Spleen (tissue), 11 donors: ENCODE measurements at regions not wholly inside any gene's neighbourhood (a gene's known extent, or its start where the extent isn't known, plus 50 kb on each side); places are given as distances from the start of the nearest gene placed in this dataset.

Experiments used
- DNase-seq: peaks from one replicate; pipeline ENCODE4 v3.0.0-alpha.2; 2020
- H3K27ac ChIP-seq, 8 donors: fragments of 200-600 bp; sonication (generic) in 7 of 8; 1 replicate in 4 of 8; 2 replicates in 4 of 8; pipeline versions ENCODE4 v1.5.0 to v1.8.0; 2016 to 2021; ENCODE audit warnings: inconsistent platforms in 4 of 8, mild to moderate bottlenecking in 4 of 8, moderate library complexity in 1 of 8
- H3K27me3 ChIP-seq, 7 donors: fragments of 200-600 bp; sonication (generic) in 6 of 7; replicated peaks in 1 of 7; 1 replicate in 4 of 7; 2 replicates in 3 of 7; pipeline versions ENCODE4 v1.5.0 to v1.8.0; 2016 to 2021; ENCODE audit warnings: inconsistent platforms in 3 of 7, mild to moderate bottlenecking in 1 of 7
- H3K36me3 ChIP-seq, 6 donors: fragments of 200-600 bp; sonication (generic) in 5 of 6; 1 replicate in 4 of 6; 2 replicates in 2 of 6; pipeline versions ENCODE4 v1.5.0 to v1.8.0; 2016 to 2021; ENCODE audit warnings: inconsistent platforms in 2 of 6
- H3K4me1 ChIP-seq, 6 donors: fragments of 200-600 bp; sonication (generic) in 5 of 6; 1 replicate in 3 of 6; 2 replicates in 3 of 6; pipeline versions ENCODE4 v1.5.0 to v1.8.0; 2016 to 2021; ENCODE audit warnings: inconsistent platforms in 3 of 6
- H3K4me3 ChIP-seq, 8 donors: fragments of 200-600 bp; sonication (generic) in 7 of 8; 1 replicate in 4 of 8; 2 replicates in 4 of 8; pipeline versions ENCODE4 v1.5.0 to v1.8.0; 2016 to 2021; ENCODE audit warnings: inconsistent platforms in 4 of 8, mild to moderate bottlenecking in 4 of 8, moderate library complexity in 2 of 8
- H3K9me3 ChIP-seq, 8 donors: fragments of 200-600 bp; sonication (generic) in 7 of 8; 1 replicate in 4 of 8; 2 replicates in 4 of 8; pipeline versions ENCODE4 v1.5.0 to v1.8.0; 2016 to 2021; ENCODE audit warnings: inconsistent platforms in 4 of 8
- POLR2A ChIP-seq, 3 donors: fragments of 450-650 bp; IDR thresholded peaks; one replicate each; pipeline ENCODE4 v1.5.1; 2017; ENCODE audit warnings: antibody characterized with exemption in 3 of 3, mild to moderate bottlenecking in 1 of 3
- POLR2AphosphoS5 ChIP-seq, 3 donors: sonication (generic); formaldehyde crosslinking; IDR thresholded peaks; one replicate each; pipeline ENCODE4 v1.5.1; 2017; ENCODE audit warnings: antibody characterized with exemption in 3 of 3
- WGBS, 5 donors: extraction: QIAGEN DNeasy Blood & Tissue Kit in 3 of 5; methylation state at CpG; one replicate each; pipeline versions ENCODE4 v1.1.5 to v1.1.7; 2013 to 2018; 5-methylcytosine and 5-hydroxymethylcytosine counted together
- intact Hi-C: fragments of 100-400 bp; cut with DNase I; formaldehyde crosslinking; loops from one replicate; pipeline ENCODE4 v1.15.0; 2023; ENCODE audit warnings: low total_unique reads
- TF ChIP-seq, protein P1 (sequence below), 11 experiments: fragments of 200-600 bp in 7 of 11; fragments of 450-650 bp in 4 of 11; sonication (generic) in 4 of 11; IDR thresholded peaks in 8 of 11; conservative IDR thresholded peaks in 3 of 11; 1 replicate in 7 of 11; 2 replicates in 4 of 11; pipeline versions ENCODE4 v1.4.0 to v1.8.0; 2016 to 2021; ENCODE audit warnings: antibody characterized with exemption in 11 of 11, inconsistent platforms in 4 of 11, mild to moderate bottlenecking in 1 of 11
- donor health status: healthy with polysubstance abuse.
- donor health status: DM: no; HTN: no; CAD: no; lungs with moderate emphysema.
- donor health status: DM: no; HTN: no; CAD: no.
- donor health status: Bipolar disorder and iron deficiency.
- donor health status: healthy.
- donor health status: DM: no; HTN: no; CAD: no.
- donor health status: DM: yes; HTN: yes; CAD: no.

DNA sequence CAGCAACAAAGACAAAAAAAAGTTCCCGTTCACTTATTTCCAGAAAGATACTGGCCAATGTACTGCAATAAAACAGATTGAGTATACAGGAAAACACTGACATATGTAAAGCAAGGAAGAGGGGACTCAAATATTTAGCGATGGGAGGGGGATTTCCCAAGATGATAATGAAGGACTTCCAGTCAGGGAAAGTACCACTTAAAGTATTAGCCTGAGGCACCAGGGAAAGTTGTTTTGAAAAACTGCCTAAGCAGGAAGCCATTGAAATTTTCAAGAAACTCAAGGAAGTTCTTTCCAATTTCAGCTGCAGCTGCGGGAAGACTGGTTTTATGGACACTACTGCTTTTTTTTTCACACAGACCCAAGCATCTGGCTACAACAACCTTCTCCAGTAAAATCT, 1007.4 kb upstream of the NOVA1 start:
- intact Hi-C loops = no loop called here
- Histone ChIP-seq H3K27ac (no peak overlapping the region), H3K4me1 (no peaks in the 10 kb centered on the region), H3K4me3 (no peak overlapping the region), H3K9me3 (peaks cover 0 to 8% (median 0%) of the 10 kb centered on the region in 8 donors), H3K27me3 (no peaks in the 10 kb centered on the region), H3K36me3 (no peaks in the 10 kb centered on the region)
- TF ChIP-seq, protein P1, sequence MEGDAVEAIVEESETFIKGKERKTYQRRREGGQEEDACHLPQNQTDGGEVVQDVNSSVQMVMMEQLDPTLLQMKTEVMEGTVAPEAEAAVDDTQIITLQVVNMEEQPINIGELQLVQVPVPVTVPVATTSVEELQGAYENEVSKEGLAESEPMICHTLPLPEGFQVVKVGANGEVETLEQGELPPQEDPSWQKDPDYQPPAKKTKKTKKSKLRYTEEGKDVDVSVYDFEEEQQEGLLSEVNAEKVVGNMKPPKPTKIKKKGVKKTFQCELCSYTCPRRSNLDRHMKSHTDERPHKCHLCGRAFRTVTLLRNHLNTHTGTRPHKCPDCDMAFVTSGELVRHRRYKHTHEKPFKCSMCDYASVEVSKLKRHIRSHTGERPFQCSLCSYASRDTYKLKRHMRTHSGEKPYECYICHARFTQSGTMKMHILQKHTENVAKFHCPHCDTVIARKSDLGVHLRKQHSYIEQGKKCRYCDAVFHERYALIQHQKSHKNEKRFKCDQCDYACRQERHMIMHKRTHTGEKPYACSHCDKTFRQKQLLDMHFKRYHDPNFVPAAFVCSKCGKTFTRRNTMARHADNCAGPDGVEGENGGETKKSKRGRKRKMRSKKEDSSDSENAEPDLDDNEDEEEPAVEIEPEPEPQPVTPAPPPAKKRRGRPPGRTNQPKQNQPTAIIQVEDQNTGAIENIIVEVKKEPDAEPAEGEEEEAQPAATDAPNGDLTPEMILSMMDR (IDR thresholded peaks at IDR 0.05 in 8 of 11, conservative IDR thresholded peaks at IDR 0.05 in 3 of 11) = no peak
- DNase-seq = no peak
- 32 to 53% (median 37%) methylated on average over 3 of the region's 3 CpGs for WGBS, 5 donors

- H3K4me1 ChIP-seq = no peaks in the 10 kb centered on the region
- H3K4me3 ChIP-seq = no peak overlapping the region
- TF ChIP-seq, protein P1 (IDR thresholded peaks at IDR 0.05 in 8 of 11, conservative IDR thresholded peaks at IDR 0.05 in 3 of 11) = no peak
- no peak for TF ChIP-seq POLR2AphosphoS5 (IDR thresholded peaks at IDR 0.05)
- TF ChIP-seq POLR2A (IDR thresholded peaks at IDR 0.05) = no peak
- no peaks in the 10 kb centered on the region for H3K27me3 ChIP-seq
- H3K9me3 ChIP-seq = peaks cover 0 to 8% (median 0%) of the 10 kb centered on the region in 8 donors
- 76 to 90% (median 82%) methylated on average over 3 of the region's 3 CpGs for WGBS, 5 donors
- H3K27ac ChIP-seq = no peak overlapping the region
- H3K36me3 ChIP-seq = no peaks in the 10 kb centered on the region
- no peak for DNase-seq
- intact Hi-C loops = no loop called here
Measured at GRCh38 chr14:27608377-27608776, 1010.5 kb upstream of the NOVA1 start.

DNA sequence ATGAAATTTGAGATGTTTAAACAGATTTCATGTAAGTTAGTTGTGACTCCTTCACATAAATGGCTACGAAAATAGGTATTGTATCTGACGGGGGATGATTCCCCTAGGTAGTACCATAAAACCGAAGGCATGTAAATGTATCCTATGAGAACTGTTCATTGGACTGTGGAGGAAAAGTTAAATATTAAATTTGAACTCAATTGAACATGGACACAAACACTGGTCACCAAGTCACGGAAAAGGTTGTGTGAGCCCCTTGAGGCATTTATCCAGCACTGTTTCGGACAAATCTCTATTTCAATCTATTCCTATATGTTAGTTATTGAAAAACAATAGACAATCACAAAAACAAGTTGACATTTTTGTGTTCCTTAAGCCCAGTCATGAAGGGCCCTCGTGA, 1014.3 kb upstream of the NOVA1 start:
- Histone ChIP-seq H3K9me3 (peaks cover 0 to 4% (median 0%) of the 10 kb centered on the region in 8 donors), H3K4me3 (no peak overlapping the region), H3K4me1 (no peaks in the 10 kb centered on the region), H3K27ac (no peak overlapping the region), H3K36me3 (no peaks in the 10 kb centered on the region), H3K27me3 (no peaks in the 10 kb centered on the region)
- WGBS, 5 donors = 78 to 92% (median 79%) methylated on average over 6 of the region's 6 CpGs
- DNase-seq = no peak
- TF ChIP-seq POLR2AphosphoS5 (IDR thresholded peaks at IDR 0.05) = no peak
- TF ChIP-seq, protein P1 (IDR thresholded peaks at IDR 0.05 in 8 of 11, conservative IDR thresholded peaks at IDR 0.05 in 3 of 11) = no peak
- intact Hi-C loops = no loop called here

DNA sequence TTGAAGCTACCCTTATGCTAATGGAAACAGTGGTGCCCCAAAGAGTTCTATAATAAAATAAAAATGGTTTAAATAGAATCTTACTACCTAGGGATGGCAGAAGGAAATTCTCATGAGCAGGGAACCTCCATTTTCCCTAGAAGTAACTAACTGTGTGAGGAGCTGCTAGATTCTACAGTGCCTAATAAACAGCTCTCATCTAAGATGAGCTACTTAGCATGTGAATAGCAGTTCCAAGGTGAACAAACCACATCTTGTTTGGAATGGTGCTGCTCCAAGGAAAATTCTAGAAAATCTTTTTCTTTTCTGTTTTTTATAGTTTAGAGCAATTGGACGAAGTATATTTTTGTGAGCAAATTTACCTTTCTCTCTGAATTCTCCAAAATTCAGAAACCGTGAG, 1015.3 kb upstream of the NOVA1 start:
- 76 to 90% (median 82%) methylated on average over 2 of the region's 2 CpGs for WGBS, 5 donors
- TF ChIP-seq, protein P1 (IDR thresholded peaks at IDR 0.05 in 8 of 11, conservative IDR thresholded peaks at IDR 0.05 in 3 of 11) = no peak
- TF ChIP-seq POLR2AphosphoS5 (IDR thresholded peaks at IDR 0.05) = no peak
- TF ChIP-seq POLR2A (IDR thresholded peaks at IDR 0.05) = no peak
- intact Hi-C loops = no loop called here

More for the DNA sequence above, 1015.3 kb upstream of the NOVA1 start:
- DNase-seq = no peak
- Histone ChIP-seq H3K4me1 (no peaks in the 10 kb centered on the region), H3K9me3 (peaks cover 0 to 4% (median 0%) of the 10 kb centered on the region in 8 donors), H3K4me3 (no peak overlapping the region), H3K27ac (no peak overlapping the region), H3K27me3 (no peaks in the 10 kb centered on the region), H3K36me3 (no peaks in the 10 kb centered on the region)
